Osteoblast (primary cell): ENCODE measurements at regions not wholly inside any gene's neighbourhood (a gene's known extent, or its start where the extent isn't known, plus 50 kb on each side); places are given as distances from the start of the nearest gene placed in this dataset.

Experiments used
- DNase-seq: peaks from one replicate; pipeline ENCODE4 v3.0.0; 2011; ENCODE audit warnings: low spot score, mixed read lengths; ENCODE audit not compliant: insufficient read length; ENCODE audit errors: missing footprints
- H2AFZ ChIP-seq: 2 replicates; pipeline ENCODE4 v1.6.0; 2011; ENCODE audit warnings: mild to moderate bottlenecking, low read length
- H3K27ac ChIP-seq: 2 replicates; pipeline ENCODE4 v1.5.1; 2011; ENCODE audit warnings: mild to moderate bottlenecking, low read depth, low read length, moderate library complexity
- H3K27me3 ChIP-seq: 2 replicates; pipeline ENCODE4 v1.6.0; 2012; ENCODE audit warnings: mild to moderate bottlenecking, control low read depth, inconsistent platforms, low read length, moderate library complexity; ENCODE audit not compliant: insufficient read depth
- H3K36me3 ChIP-seq: 2 replicates; pipeline ENCODE4 v1.5.1; 2011; ENCODE audit warnings: mild to moderate bottlenecking, low read length, control low read depth, moderate library complexity; ENCODE audit not compliant: insufficient read depth
- H3K4me1 ChIP-seq: 2 replicates; pipeline ENCODE4 v1.5.1; 2011; ENCODE audit warnings: mild to moderate bottlenecking, low read length, control low read depth, moderate library complexity; ENCODE audit not compliant: insufficient read depth
- H3K4me2 ChIP-seq: 2 replicates; pipeline ENCODE4 v1.6.0; 2011; ENCODE audit warnings: mild to moderate bottlenecking, low read length; ENCODE audit not compliant: insufficient read depth
- H3K4me3 ChIP-seq: fragments of 200-600 bp; sonication (generic); 3 replicates; pipeline ENCODE4 v1.5.1; 2012; ENCODE audit warnings: mild to moderate bottlenecking, low read length, inconsistent platforms; ENCODE audit not compliant: insufficient read depth
- H3K79me2 ChIP-seq: 2 replicates; pipeline ENCODE4 v1.6.0; 2012; ENCODE audit warnings: mild to moderate bottlenecking, low read length, control low read depth, inconsistent platforms; ENCODE audit not compliant: insufficient read depth
- H3K9me3 ChIP-seq: 2 replicates; pipeline ENCODE4 v1.5.1; 2011; ENCODE audit warnings: low read depth, low read length, control low read depth
- H4K20me1 ChIP-seq: 2 replicates; pipeline ENCODE4 v1.6.0; 2012; ENCODE audit warnings: mild to moderate bottlenecking, low read length, control low read depth; ENCODE audit not compliant: insufficient read depth
- CTCF ChIP-seq: IDR thresholded peaks from 2 replicates; pipeline ENCODE4 v1.5.1; 2011; ENCODE audit warnings: mild to moderate bottlenecking, low read depth, low read length, moderate library complexity; ENCODE audit errors: extremely low read depth

DNA sequence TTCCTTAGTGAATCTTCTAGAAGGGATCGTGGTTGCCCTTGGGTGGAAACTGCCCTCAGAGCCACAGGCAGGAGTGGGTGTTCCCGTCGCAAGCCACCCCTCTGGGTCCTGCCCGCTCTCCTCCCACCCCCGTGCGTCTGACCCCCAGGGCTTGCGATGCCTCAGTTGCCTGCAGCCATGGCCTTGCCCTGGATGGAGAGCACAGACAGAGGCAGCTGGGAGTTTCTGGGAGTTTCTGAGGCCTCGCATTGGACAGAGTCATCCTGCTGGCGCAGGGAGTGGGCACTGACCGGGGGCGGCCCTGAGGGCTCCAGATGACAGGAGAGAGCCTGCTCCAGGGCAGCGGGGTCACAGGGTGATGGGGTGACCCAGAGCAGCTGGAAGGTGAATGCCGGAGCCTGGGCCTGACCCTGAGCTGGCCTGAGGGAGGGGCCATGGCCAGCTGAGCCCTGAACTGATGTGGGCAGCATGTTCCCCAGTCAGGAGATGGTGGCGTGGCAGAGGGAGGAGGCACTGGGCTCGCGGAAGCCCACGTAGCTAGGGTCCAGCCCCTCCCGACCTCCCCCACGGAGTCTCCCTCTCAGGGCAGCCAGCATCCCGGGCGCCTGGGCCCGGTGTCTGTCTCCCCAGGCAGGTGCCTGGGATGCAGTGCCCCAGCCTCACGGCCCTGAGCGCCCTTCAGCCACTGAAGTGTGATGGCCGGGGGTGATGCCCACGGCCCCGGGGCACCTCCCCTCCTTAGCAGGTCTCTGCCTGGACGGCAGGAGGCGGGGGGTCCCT lies 1236.2 kb downstream of the BRD1 start:
- no peak overlapping the region for H3K27ac ChIP-seq
- no peak overlapping the region for H3K4me2 ChIP-seq
- H3K4me1 ChIP-seq = no peaks in the 10 kb centered on the region
- H3K27me3 ChIP-seq = no peaks in the 10 kb centered on the region
- no peaks in the 10 kb centered on the region for H3K9me3 ChIP-seq
- H3K36me3 ChIP-seq = no peaks in the 10 kb centered on the region
- no peaks in the 10 kb centered on the region for H4K20me1 ChIP-seq
- H3K4me3 ChIP-seq = no peak overlapping the region
- no peak for TF ChIP-seq CTCF
- no peaks in the 10 kb centered on the region for H3K79me2 ChIP-seq
- no peak for DNase-seq
- H2AFZ ChIP-seq = no peak overlapping the region

DNA sequence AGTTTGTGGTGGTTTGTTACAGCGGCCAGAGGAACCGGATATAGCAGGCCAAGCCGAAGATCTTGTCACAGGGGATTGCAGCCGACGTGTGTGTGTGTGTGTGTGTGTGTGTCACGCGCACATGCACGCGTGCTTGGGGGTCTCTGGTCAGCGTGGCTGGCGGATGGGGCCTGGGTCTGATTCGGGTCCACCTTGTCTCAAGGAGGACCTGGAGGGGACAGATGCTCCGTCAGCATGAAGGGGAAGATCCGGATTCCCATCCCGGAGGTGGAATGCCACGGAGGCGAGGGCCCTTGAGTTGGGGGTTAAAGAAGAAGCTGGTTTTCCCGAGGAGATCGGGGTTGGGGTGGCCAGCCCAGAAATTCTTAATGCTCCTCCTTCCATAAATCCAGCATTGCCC lies 1237.8 kb downstream of the BRD1 start:
- no peaks in the 10 kb centered on the region for H3K4me1 ChIP-seq
- H3K9me3 ChIP-seq = no peaks in the 10 kb centered on the region
- no peaks in the 10 kb centered on the region for H3K79me2 ChIP-seq
- H3K27me3 ChIP-seq = no peaks in the 10 kb centered on the region
- DNase-seq = no peak
- no peak overlapping the region for H3K4me2 ChIP-seq
- H2AFZ ChIP-seq = no peak overlapping the region
- H4K20me1 ChIP-seq = no peaks in the 10 kb centered on the region
- no peak overlapping the region for H3K27ac ChIP-seq
- TF ChIP-seq CTCF = no peak
- H3K4me3 ChIP-seq = no peak overlapping the region
- no peaks in the 10 kb centered on the region for H3K36me3 ChIP-seq

DNA sequence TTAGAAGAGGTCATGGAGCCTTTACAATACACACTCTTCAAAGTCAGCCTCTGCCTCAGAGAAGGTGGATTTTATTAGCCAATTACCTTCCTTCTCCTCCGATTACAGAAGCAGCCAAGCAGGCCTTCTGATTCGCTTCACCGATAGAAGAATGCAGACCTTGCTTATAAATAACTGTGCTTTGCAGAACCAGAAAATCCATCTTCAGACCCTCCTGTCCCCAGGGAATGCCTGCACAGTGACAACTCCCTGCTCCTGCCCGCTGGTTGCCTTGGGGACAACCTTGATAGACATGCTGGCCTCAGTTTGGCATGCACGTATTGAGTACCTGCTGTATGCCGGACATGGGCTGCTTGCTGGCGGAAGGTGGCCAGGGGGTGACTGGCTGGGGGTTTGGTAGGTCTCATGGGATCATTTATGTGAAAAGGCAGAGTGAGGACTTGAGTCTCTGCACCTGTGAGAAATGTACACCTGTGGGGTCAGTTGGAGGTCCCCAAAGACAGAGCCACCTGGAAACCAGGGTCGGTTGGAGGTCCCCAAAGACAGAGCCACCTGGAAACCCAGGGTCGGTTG lies 1238.7 kb downstream of the BRD1 start:
- no peaks in the 10 kb centered on the region for H3K79me2 ChIP-seq
- H3K27ac ChIP-seq = no peak overlapping the region
- H2AFZ ChIP-seq = no peak overlapping the region
- H4K20me1 ChIP-seq = no peaks in the 10 kb centered on the region
- no peak for DNase-seq
- H3K36me3 ChIP-seq = no peaks in the 10 kb centered on the region
- no peak overlapping the region for H3K4me2 ChIP-seq
- H3K27me3 ChIP-seq = no peaks in the 10 kb centered on the region
- H3K9me3 ChIP-seq = no peaks in the 10 kb centered on the region
- H3K4me3 ChIP-seq = no peak overlapping the region
- no peak for TF ChIP-seq CTCF
- H3K4me1 ChIP-seq = no peaks in the 10 kb centered on the region

- Histone ChIP-seq H3K27ac (no peak overlapping the region), H3K27me3 (no peaks in the 10 kb centered on the region), H3K79me2 (no peaks in the 10 kb centered on the region), H3K9me3 (no peaks in the 10 kb centered on the region), H3K4me2 (no peak overlapping the region), H3K36me3 (no peaks in the 10 kb centered on the region), H2AFZ (no peak overlapping the region), H4K20me1 (no peaks in the 10 kb centered on the region), H3K4me1 (no peaks in the 10 kb centered on the region), H3K4me3 (no peak overlapping the region)
- DNase-seq = no peak
- TF ChIP-seq CTCF = no peak
Observed at GRCh38 chr22:48588151-48588877, 1239.4 kb downstream of the BRD1 start.
